ELR (cell line): ENCODE measurements at regions not wholly inside any gene's neighbourhood (a gene's known extent, or its start where the extent isn't known, plus 50 kb on each side); places are given as distances from the start of the nearest gene placed in this dataset.
A peak's percentile ranks its signal among the peaks of the same experiment; 100 is the strongest.

Source experiments
- DNase-seq: peaks from one replicate; pipeline ENCODE4 v3.0.0-alpha.2; 2015; ENCODE audit warnings: low read depth

DNA sequence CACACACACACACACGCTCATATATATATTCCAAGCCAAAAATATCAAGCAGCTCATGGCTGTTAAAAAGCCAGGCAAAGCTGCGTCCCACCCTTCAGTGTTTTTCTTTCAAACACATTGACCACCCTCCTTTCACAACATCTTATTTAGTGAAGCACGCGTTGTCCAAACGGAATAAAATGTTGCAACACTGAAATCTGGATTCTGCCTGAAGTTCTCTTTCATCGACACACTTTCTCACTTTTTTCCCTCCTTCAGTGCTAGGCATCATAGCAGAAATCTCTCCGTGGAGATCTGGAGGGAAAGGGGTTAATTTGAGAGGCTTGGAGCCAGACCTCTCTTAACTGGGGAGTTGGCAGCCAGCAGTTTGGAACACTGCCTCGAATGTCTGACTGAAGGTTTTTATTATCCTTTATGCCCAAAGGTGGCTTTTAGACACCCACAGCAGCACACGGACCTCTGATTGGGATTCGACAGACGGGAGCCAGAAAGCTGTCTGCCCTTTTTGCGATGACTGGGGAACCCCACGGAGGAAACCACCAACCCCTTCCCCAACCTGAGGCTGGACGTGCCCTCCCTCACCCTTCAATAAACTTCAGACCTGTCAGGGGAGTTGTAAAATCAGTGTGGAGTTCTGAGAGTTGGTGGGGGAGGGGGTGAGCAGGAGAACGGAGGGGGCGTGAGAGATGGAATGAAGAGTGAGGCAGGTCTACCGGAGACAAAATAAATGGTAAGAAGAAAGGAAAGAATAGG lies 833.6 kb upstream of the SOX9 start:
- DNase-seq: no peak

DNA sequence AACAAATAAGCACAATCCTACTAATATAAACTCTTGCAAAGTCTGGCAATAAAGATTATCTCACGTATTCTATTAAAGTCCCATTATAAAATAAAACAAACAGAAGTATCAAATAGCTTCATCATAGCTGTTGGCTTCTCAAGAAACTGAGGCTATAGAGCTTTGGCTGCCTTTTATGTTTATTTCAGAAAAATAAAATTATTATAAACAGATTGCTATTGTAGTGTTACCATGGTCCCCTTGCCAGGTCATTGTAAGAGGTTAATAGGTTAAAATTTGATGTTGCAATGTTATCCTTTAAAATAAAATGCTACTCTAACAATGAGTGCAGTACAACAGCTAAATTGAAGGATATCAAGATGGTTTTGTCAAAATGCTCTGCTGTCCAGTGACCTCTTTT lies 828.8 kb upstream of the SOX9 start:
- no peak for DNase-seq

DNA sequence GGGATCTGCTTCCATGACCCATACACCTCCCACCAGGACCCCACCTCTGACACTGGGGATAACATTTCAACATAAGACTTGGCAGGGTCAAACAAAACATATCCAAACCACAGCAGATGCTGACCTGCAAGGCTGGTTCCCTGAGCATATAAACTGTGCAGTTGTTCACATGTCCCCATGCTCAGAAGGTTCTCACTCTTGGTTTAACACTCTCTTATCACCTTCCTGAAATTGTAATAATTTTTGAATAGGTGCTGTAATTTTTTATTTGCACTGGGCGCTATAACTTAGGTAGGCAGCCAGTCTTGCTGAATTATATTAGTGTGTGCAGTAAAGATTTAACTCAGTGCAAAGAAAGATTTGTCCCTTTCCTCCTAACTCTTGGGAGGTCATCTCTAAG lies 824.8 kb upstream of the SOX9 start:
- no peak for DNase-seq

DNA sequence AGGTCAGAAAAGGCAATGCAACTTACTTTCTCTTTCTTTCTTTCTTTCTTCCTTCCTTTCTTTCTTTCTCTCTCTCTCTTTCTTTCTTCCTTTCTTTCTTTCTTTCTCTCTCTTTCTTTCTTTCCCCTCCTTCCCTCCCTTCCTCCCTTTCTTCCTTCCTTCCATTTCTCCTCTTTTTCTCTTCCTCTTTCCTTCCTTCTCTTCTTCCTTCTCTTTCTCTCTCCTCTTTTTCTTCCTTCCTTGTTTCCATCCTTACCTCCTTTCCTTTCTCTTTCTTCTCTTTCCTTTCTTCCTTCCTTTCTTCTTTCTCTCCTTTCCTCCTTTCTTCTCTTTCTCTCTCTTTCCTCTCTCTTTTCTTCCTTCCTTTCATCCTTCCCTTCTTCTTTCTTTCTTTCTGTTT lies 819.8 kb upstream of the SOX9 start:
- DNase-seq: no peak

DNA sequence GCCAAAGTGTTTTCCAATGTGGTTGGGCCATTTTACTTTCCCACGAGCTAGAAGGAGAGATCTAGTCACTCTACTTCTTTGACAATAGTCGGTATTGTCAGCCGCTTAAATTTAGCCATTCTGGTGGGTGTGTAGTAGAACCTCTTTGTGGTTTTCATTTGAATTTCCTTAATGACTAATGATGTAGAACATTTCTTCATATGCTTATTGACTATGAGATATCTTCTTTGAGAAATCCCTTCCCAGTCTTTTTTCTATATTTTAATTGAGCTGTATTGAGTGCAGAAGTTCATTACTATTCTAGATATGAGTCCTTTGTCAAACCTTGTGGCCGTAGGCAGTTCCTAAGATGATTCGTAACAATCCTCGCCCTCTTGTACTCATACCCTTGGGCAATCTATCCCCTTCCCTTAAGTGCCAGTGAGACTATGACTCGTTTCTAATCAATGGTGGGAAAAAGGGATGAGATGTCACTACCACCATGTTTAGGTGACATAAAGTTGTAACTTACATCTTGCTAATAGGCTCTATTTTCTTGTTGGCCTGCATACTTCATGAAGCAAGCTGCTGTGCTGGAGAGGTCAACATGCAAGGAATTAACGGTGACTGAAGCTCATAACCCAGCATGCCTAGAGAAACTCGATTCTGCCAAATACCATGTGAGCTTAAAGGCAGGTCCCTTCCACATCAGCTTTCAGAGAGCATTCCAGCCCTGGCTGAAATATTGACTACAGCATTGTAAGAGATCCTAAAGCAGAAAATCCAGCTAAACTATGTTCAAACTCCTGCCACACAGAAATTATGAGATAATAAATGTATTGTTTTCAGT lies 817.9 kb upstream of the SOX9 start:
- DNase-seq: peak; percentile 55

DNA sequence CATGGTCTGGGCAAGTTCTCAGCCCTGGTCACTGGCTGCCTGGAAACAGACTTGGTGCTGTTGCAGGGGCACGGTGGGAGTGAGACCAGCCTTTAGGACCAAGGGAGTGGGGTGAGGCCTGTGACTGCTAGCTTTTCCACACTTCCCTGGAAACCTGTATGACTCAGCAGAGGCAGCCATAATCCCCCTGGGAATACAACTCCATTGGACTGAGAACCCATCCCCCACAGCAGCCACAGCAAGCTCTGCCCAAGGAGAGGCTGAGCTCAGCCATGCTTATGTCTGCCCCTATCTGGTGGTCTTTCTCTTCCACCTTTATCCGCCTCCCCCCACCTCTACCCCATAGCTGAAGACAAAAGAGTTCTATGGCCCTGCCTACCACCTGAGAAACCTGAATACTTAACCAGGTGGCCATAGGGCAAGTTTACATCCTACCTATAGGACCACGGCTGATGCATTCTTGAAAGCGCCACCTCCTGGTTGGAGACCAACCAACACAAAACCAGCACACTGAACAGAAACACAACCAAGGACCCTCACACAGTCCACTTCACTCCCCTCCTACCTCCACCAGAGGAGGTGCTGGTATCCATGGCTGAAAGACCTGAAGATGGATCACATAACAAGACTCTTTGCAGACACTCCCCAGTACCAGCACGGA lies 816.2 kb upstream of the SOX9 start:
- DNase-seq: no peak

DNA sequence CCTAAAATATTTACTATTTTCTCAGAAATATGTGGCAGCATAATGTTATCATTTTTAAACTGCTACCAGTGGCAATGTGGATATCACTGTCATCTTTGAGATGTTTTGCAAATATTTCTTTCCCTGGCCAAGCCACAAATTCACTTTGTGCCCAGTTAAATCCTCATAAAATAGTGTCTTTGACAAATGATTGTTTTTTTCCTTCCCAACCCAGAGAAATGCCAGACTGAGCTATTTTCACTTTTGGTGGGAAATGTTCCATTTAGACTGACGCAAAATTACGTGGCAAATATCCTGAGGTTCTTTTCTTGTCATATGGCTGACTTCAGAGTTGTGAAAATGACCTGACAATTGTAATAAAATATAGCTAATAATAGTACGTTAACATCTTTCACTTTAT lies 807.0 kb upstream of the SOX9 start:
- DNase-seq: no peak

DNA sequence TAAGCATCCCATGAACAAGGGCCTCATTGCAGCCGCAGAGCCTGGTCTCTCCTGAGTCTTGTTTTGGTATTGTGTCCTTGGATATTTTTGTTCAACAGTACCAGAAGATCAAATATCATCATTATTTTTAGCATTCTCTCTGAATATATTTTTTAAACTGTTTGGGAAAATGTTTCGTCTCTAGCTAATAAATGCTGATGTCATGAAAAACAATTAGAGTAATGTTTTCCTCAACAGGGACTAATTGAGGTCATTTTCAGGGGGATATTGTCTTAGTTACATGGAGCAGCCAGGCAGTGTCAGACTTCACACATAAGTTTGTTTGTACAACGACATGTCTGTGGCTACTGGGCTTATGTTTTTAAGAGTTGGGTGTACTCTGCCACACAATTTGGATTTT lies 805.3 kb upstream of the SOX9 start:
- DNase-seq: no peak

DNA sequence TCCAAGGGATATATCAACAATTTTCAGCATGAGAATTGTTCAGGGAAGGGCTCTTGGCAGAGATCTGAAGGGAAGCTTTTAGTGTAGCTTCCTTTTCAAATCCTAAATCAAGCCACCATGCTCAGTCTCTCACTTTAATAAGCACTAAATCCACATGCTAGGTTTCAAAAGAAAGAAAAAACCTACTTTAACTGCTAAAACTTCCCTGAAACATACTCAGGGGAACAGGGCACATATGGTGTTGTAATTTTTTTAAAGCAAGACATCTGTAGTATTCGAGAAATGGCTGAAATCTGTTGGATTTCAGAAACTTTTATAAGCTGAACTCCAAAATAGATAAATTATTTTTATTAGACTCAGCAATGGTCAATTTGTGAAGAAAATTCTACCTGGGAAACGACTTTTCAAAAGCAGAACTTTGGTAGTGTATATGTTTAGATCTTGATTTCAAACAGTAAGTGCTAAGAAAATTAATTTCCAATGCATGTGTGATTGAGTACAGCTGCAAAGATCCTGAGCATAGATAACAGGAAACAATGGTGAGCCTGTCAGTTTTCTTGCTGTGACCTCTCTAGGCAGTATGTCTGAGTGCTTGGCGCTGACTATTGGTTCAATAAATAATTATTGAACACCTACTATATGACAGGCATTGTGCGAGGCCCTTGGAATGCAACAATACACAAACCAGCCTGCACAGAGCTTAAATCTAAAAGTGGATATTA lies 804.5 kb upstream of the SOX9 start:
- no peak for DNase-seq

DNA sequence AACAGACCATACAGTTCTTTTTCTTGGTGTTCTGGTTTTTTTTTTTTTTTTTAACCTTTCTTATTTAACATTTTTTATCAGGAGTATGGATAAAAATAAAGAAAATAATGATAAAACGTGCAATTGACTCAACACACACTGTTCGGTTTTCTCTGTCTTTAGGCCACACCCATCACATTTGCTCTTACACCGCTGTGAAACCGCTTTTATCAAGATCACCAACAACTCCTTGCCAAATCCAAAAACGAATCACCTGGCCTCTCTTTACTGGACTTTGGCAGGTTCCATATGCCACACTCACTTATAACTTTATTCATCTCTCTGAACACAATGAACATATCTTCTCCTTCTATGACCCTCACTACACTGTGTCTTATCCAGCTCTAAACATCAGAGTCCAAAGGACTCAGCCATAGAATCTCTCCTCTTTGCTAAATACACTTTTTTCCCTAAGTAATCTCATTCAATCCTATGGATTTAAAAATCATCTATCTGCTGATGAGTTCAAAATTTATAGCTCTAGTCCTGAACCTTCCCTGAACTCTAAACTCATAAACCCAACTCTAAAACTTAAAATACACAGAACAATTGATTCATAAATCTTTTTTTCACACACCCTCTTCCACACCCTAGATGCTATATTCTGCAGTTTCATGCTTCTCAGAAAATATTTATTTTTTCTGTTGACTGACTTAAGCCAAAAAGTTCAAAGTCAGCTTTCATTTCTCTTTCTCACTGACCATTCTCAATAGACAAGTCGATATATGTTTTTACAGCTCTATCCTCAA lies 800.6 kb upstream of the SOX9 start:
- no peak for DNase-seq

DNA sequence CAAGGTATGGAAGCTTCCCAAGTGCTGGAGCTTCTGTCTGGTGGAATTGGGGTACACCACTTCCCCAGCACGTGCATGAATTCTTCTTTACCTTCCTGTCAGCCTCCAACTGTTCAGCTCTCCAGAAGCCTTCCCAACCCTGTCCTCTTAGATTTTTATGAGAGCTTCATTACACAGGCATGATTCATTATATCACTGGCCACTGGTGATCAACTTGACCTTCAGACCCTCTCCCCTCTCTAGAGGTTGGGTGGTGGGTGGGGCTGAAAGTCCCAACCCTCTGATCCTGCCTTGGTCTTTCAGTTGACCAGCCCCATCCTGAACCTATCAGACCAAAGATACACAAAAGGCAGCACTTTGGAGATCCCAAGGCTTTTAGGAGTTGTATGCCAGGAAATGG lies 795.7 kb upstream of the SOX9 start:
- DNase-seq: no peak

DNA sequence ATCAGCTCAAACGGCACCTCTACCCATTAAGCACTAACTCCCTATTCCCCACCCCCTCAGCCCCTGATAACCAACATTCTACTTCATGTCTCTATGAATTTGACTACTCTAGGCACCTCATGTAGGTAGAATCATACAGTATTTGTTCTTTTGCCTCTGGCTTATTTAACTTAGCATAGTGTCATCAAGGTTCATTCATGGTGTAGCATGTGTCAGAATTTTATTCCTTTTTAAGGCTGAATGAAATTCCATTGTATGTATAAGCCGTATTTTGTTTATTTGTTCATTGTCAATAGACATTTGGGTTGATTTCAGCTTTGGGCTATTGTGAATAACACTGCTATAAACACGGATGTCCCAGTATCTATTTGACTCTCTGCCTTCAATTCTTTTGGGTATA lies 794.9 kb upstream of the SOX9 start:
- DNase-seq: no peak

DNA sequence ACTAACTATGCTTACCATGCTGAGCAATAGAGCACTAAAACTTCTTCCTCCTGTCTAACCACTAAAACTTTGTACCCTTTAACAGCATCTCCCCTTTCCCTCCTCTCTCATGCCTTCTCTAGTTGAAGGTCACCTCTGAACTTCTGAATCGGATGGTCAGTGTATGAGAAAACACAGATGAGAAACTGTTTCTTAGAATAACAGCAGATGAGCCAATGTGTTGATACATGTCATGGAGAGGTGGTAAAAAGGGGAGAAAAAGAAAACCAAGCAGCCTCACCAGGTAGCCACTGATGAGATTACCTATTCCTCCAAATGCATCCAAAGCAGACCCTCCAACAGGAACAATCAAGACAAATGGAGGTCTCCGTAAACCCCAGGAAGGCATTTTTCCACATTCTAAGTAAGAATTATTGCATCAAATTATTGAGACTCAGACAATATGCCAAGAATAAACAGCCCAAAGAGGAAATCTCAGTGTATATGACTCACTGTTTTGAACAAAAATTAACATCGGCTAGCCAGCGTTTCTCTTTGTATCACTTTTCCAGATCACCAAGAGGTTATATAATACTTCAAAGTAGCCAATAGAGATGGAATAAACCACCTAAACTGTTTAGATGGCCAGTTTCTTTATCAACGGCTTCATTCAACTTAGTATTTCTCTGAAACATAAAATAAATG lies 793.3 kb upstream of the SOX9 start:
- peak; percentile 58 for DNase-seq

DNA sequence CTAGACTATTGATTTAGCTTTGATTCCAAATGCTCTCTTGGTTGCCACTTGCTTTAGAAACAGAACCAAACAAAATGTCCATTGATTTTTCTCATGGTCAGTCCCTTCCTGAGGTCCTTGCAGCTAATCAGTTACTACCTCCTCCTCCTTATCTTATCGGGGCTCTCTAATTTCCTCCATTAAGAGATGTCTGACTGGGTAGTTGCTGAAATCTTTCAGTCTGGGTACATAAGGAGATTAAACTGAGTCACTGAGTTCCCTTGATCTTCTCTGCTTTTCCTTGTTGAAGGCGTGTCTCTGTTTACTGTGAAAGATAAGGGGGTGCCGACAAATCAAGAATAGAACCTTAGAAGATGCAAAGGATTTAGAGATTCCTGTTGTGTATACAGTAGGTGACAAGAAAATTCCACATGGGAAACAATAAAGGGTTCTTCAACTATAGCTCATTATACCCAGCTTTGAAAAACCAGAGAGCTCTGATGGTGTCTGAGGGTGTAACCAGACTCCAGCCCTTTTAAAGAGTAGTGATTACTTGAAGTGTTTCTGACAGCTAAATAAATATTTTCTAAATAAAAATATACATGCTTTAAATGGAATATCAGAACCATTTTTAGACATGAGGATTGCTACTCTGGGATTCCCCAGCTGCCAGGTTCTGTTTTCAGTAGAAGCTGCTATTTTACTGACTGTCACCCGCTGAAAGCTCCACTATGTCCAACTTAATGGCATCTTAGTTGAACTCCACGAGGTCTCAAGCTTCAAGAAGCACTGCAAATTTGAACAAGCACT lies 791.3 kb upstream of the SOX9 start:
- no peak for DNase-seq

DNA sequence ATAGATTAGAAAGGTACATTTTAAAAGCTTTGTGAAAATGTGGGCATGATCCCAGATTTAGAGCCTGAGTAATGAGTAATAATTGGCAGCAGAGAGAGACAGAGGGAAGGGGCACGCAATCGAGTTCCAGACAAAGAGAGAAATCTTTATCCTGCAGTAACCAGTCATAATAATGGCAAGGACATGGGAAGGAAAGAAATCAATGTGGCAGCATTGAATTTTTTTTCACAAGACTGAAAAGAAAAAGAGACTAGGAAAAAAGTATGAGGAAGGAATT lies 790.8 kb upstream of the SOX9 start:
- no peak for DNase-seq

DNA sequence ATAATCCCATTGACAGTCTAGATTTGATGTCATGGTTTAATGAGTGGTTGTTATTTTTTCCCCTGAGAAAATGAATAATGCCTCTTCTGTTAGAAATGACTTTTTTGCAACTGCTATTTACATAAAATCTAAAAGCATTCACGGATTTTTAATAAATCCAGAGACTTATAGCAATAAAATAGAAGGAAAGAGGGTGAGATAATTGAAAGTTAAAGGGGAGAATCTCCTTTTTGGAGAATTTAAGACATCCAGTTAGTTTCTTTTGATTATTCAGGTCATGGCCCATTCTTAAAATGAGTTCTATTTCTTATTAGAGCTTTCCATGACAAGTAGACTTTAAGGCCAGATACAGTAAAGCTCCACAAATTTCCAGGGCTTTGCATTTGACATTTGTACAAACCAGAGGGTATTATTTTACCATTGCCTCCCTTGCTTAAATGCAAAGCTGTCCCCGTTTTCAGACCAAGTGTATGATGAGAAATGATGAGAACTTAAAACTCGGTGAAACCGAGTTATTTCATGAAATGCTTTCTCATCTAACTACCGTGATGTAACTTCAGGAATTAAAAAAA lies 789.0 kb upstream of the SOX9 start:
- DNase-seq: no peak

DNA sequence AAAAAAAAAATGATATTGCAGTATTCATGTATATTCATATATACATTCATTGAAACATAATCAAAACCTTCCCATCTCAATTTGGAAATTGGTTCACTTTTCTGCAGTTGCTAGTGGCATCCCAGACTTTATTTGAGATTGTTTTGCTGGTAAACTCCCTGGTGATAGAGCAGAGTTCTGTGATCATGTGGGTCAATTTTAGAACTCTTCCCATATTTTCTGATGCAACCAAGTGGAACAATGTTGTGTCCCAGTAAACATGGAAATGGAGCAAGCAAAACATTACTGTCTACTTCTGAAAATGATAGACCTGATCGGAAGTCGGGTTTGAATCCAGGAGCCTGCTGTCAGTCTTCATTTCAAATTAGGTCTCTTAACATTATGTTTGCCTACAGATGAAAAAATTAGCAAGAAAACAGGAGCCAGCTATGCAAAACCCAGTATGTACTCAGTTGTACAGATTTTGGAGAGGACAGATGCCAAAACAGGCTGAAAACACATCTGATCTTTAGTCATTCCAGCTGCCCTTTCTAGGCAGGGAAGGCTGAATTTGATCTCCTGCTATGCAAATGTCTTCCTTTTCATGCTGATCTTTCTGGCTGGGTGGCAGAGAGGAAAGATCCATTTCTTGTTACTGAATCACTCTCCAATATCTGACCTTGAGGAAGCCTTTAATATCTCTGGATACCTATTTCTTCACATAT lies 786.6 kb upstream of the SOX9 start:
- no peak for DNase-seq

DNA sequence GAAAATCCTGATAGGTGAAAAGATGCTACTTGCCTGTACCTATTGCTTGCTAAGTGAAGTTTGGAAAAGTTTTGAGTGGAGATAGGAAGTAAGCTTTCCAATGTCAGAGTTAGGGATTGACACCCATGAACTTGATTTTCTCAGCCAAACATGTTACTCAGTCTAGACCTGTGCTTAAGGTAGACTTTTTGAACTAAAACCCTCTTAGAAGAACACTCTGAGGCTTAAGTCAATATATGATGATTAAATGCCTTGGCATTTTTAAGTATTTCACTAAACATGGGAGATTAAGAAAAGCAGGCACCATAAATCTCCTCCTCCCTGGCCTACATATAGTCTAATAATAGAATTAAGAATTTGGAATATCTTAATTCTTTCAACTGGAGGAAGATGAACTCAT lies 785.6 kb upstream of the SOX9 start:
- DNase-seq: no peak

DNA sequence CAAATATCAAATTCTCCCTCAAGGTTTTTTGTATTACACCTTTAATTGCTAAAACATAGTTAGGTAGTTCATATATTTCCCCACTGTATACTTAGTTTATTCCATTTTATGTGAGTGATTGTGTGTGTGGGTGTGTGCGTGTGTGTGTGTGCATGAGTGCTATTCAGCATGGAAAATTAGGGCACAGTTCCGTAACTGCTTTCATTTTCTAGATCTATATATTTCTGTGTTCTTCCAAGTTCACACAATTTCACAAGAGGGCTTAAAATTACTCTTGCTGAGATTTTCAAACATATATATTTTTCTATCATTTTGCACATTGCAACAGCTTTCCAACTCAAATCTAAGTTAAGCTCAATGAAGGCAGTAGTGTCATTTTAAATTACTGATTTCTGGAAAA lies 782.9 kb upstream of the SOX9 start:
- peak; percentile 36 for DNase-seq

DNA sequence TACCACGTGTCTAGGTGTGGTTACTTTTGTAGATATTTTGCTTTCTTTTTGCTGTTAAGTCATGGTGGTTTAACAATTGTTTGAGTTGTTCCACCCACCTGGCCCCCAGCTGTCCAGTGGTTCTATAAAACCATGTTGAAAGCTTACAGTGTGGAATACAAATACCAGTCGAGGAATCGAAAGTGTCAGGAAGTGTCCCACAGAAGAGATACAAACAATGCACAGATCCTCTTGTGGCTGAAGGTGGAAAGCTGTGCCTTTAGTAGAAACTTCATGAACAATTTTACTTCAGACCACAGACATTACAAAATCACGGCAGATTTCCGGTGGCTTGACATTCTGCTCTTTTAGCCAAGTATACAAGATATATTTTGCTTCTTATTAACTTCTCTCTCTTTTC lies 782.4 kb upstream of the SOX9 start:
- DNase-seq: peak; percentile 69
